WTC11 (cell line): ENCODE measurements at regions not wholly inside any gene's neighbourhood (a gene's known extent, or its start where the extent isn't known, plus 50 kb on each side); places are given as distances from the start of the nearest gene placed in this dataset.

Experiments
- ATAC-seq: fragments of 200-7000 bp; cut with Tn5 transposase; 2 replicates; pipeline ENCODE4 v1.10.0; 2021; ENCODE audit warnings: mild to moderate bottlenecking, moderate library complexity
- CTCF ChIA-PET: fragments of 300-600 bp; sonication (Branson Sonifier 250); formaldehyde crosslinking; loops from one replicate; lab custom pipeline; 2021; ENCODE audit warnings: antibody characterized with exemption; lab: Charles Lee
- POLR2A ChIA-PET: fragments of 350-600 bp; sonication (Branson Sonifier 250); formaldehyde crosslinking; loops from one replicate; lab custom pipeline; 2021; ENCODE audit warnings: antibody characterized with exemption; lab: Charles Lee
- DNase-seq: peaks from one replicate; pipeline ENCODE4 v3.0.0; 2021; ENCODE audit warnings: low spot score
- H3K27ac Mint-ChIP-seq: 2 replicates; pipeline ENCODE4 v1.8.0; 2021; ENCODE audit warnings: mixed read lengths
- H3K27me3 Mint-ChIP-seq: 2 replicates; pipeline ENCODE4 v1.8.0; 2021; ENCODE audit warnings: low read depth, mild to moderate bottlenecking, moderate library complexity, mixed read lengths
- H3K36me3 Mint-ChIP-seq: 2 replicates; pipeline ENCODE4 v1.8.0; 2021; ENCODE audit warnings: mixed read lengths
- H3K4me1 Mint-ChIP-seq: 2 replicates; pipeline ENCODE4 v1.8.0; 2022; ENCODE audit warnings: mixed read lengths
- H3K4me3 Mint-ChIP-seq: 2 replicates; pipeline ENCODE4 v1.8.0; 2021; ENCODE audit warnings: mild to moderate bottlenecking, moderate library complexity, mixed read lengths
- H3K9me3 Mint-ChIP-seq: 2 replicates; pipeline ENCODE4 v1.8.0; 2021; ENCODE audit warnings: mixed read lengths
- ATF2 ChIP-seq: sonication (generic); formaldehyde crosslinking; IDR thresholded peaks from 2 replicates; pipeline ENCODE4 v1.8.1; 2022; ENCODE audit warnings: low read depth, missing genetic modification reagents, borderline replicate concordance
- ATF3 ChIP-seq: sonication (generic); formaldehyde crosslinking; conservative IDR thresholded peaks from 2 replicates; pipeline ENCODE4 v1.8.1; 2022; ENCODE audit warnings: mild to moderate bottlenecking, missing genetic modification reagents
- CBFB ChIP-seq: sonication (generic); formaldehyde crosslinking; IDR thresholded peaks from 2 replicates; pipeline ENCODE4 v1.8.1; 2022; ENCODE audit warnings: mild to moderate bottlenecking, low read depth, missing genetic modification reagents
- CDX4 ChIP-seq: fragments of 250-450 bp; sonication (Bioruptor Pico); IDR thresholded peaks from 2 replicates; pipeline ENCODE4 v1.9.0; 2021; ENCODE audit warnings: moderate library complexity, mild to moderate bottlenecking, inconsistent platforms, borderline replicate concordance
- CREM ChIP-seq: sonication (generic); formaldehyde crosslinking; IDR thresholded peaks from 2 replicates; pipeline ENCODE4 v1.8.1; 2022; ENCODE audit warnings: mild to moderate bottlenecking, missing genetic modification reagents, moderate library complexity
- E2F1 ChIP-seq: sonication (generic); formaldehyde crosslinking; IDR thresholded peaks from 2 replicates; pipeline ENCODE4 v1.8.0; 2022; ENCODE audit warnings: mild to moderate bottlenecking, missing genetic modification reagents
- EMX1 ChIP-seq: fragments of 250-450 bp; sonication (Bioruptor Pico); IDR thresholded peaks from 2 replicates; pipeline ENCODE4 v1.8.0; 2021; ENCODE audit warnings: mild to moderate bottlenecking
- ESRRA ChIP-seq: sonication (generic); formaldehyde crosslinking; IDR thresholded peaks from 2 replicates; pipeline ENCODE4 v1.8.1; 2022; ENCODE audit warnings: mild to moderate bottlenecking, missing genetic modification reagents, borderline replicate concordance
- FOXK1 ChIP-seq: sonication (generic); formaldehyde crosslinking; IDR thresholded peaks from 2 replicates; pipeline ENCODE4 v1.8.0; 2022; ENCODE audit warnings: mild to moderate bottlenecking, moderate library complexity, missing genetic modification reagents
- FOXP1 ChIP-seq: sonication (generic); formaldehyde crosslinking; IDR thresholded peaks from 2 replicates; pipeline ENCODE4 v1.8.0; 2022; ENCODE audit warnings: missing genetic modification reagents, mild to moderate bottlenecking, moderate library complexity, borderline replicate concordance
- PRRX2 ChIP-seq: fragments of 250-450 bp; sonication (Bioruptor Pico); IDR thresholded peaks from 2 replicates; pipeline ENCODE4 v1.8.0; 2021; ENCODE audit warnings: mild to moderate bottlenecking
- RORB ChIP-seq: fragments of 250-450 bp; sonication (Bioruptor Pico); IDR thresholded peaks from 2 replicates; pipeline ENCODE4 v1.9.0; 2021; ENCODE audit warnings: mild to moderate bottlenecking
- SMAD4 ChIP-seq: sonication (generic); formaldehyde crosslinking; IDR thresholded peaks from 2 replicates; pipeline ENCODE4 v1.8.0; 2022; ENCODE audit warnings: mild to moderate bottlenecking, missing genetic modification reagents
- SOX15 ChIP-seq: fragments of 250-450 bp; sonication (Bioruptor Pico); IDR thresholded peaks from 2 replicates; pipeline ENCODE4 v1.9.0; 2021; ENCODE audit warnings: mild to moderate bottlenecking
- TEAD1 ChIP-seq: sonication (generic); formaldehyde crosslinking; IDR thresholded peaks from 2 replicates; pipeline ENCODE4 v1.8.0; 2022; ENCODE audit warnings: mild to moderate bottlenecking, missing genetic modification reagents
- TEAD4 ChIP-seq: sonication (generic); formaldehyde crosslinking; IDR thresholded peaks from 2 replicates; pipeline ENCODE4 v1.8.0; 2022; ENCODE audit warnings: mild to moderate bottlenecking, missing genetic modification reagents
- TP53 ChIP-seq: sonication (generic); formaldehyde crosslinking; IDR thresholded peaks from 2 replicates; pipeline ENCODE4 v1.8.1; 2023; ENCODE audit warnings: mild to moderate bottlenecking, missing genetic modification reagents
- ZBTB43 ChIP-seq: sonication (generic); formaldehyde crosslinking; IDR thresholded peaks from 2 replicates; pipeline ENCODE4 v1.8.1; 2023; ENCODE audit warnings: mild to moderate bottlenecking, missing genetic modification reagents
- ZNF121 ChIP-seq: sonication (generic); formaldehyde crosslinking; IDR thresholded peaks from 2 replicates; pipeline ENCODE4 v1.8.0; 2023; ENCODE audit warnings: missing genetic modification reagents
- ZNF281 ChIP-seq: sonication (generic); formaldehyde crosslinking; IDR thresholded peaks from 2 replicates; pipeline ENCODE4 v1.8.0; 2023; ENCODE audit warnings: mild to moderate bottlenecking, missing genetic modification reagents
- ZNF396 ChIP-seq: fragments of 250-450 bp; sonication (Bioruptor Pico); IDR thresholded peaks from 2 replicates; pipeline ENCODE4 v1.8.0; 2021; ENCODE audit warnings: mild to moderate bottlenecking, moderate library complexity, borderline replicate concordance
- ZNF416 ChIP-seq: fragments of 250-450 bp; sonication (Bioruptor Pico); IDR thresholded peaks from 2 replicates; pipeline ENCODE4 v1.9.0; 2021; ENCODE audit warnings: mild to moderate bottlenecking, inconsistent platforms
- ZNF423 ChIP-seq: fragments of 250-450 bp; sonication (Bioruptor Pico); IDR thresholded peaks from 2 replicates; pipeline ENCODE4 v2.1.2; 2022; ENCODE audit warnings: mild to moderate bottlenecking, moderate library complexity
- ZSCAN18 ChIP-seq: fragments of 250-450 bp; sonication (Bioruptor Pico); IDR thresholded peaks from 2 replicates; pipeline ENCODE4 v2.1.2; 2022; ENCODE audit warnings: mild to moderate bottlenecking, moderate library complexity
- TF ChIP-seq, protein P1 (sequence below): sonication (generic); formaldehyde crosslinking; IDR thresholded peaks from 2 replicates; pipeline ENCODE4 v1.8.0; 2023; ENCODE audit warnings: missing genetic modification reagents

- ATAC-seq (no peak), DNase-seq (no peak)
- Mint-ChIP-seq H3K4me3 (no peak overlapping the region), H3K9me3 (peaks cover 3% of the 10 kb centered on the region; the same call in 1 of the 2 replicates), H3K4me1 (peaks cover 51% of the 10 kb centered on the region), H3K27me3 (no peaks in the 10 kb centered on the region), H3K36me3 (no peaks in the 10 kb centered on the region), H3K27ac (peak overlapping the region; percentile 74)
- POLR2A ChIA-PET = no interaction called here
- TF ChIP-seq TP53 (CRISPR knock-in tag) (0 out of 2 replicates have a peak, but pooled peaks have one; percentile 25), CREM (CRISPR knock-in tag) (no peak)
- CTCF ChIA-PET = interaction anchor here (2.1 kb wide), 1 partner anchor 48 kb away, joined by 4 read pairs; no protein-coding TSS in a partner anchor
These were observed 688.7 kb downstream of the PTPRU start for GRCh38 chr1:29925058-29925457.

DNA sequence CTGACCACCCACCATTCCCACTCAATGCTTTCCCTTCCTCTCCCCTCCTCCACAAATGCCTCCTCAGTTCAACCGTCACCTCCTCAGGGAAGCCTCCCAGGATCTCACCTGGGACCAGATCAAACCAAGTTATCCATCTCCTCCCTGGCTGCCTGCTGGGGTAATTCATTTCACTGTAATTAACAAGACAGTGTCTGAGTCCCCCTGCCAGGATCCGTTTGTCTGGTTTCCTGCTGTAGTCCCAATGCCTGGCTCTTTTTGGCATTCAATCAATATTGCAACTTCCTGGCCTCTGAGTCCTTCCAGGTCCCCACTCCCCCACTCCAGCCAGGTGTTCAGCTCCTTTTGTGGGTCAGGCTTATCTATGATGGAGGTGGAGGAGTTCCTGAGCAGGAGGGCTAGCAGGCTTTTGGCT is 687.7 kb downstream of the PTPRU start:
- H3K4me3 Mint-ChIP-seq = no peak overlapping the region
- no peaks in the 10 kb centered on the region for H3K27me3 Mint-ChIP-seq
- ATAC-seq = peak; percentile 76
- peak overlapping the region; percentile 89 for H3K27ac Mint-ChIP-seq
- CTCF ChIA-PET = interaction anchor here (2.1 kb wide), 1 partner anchor 47 kb away, joined by 4 read pairs; no protein-coding TSS in a partner anchor
- POLR2A ChIA-PET = no interaction called here
- peaks cover 57% of the 10 kb centered on the region for H3K4me1 Mint-ChIP-seq
- H3K9me3 Mint-ChIP-seq = peaks cover 8% of the 10 kb centered on the region; the same call in 1 of the 2 replicates
- H3K36me3 Mint-ChIP-seq = no peaks in the 10 kb centered on the region
- DNase-seq = peak; percentile 28
- no peak for TF ChIP-seq SOX15
- no peak for TF ChIP-seq RORB
- TF ChIP-seq, protein P1, sequence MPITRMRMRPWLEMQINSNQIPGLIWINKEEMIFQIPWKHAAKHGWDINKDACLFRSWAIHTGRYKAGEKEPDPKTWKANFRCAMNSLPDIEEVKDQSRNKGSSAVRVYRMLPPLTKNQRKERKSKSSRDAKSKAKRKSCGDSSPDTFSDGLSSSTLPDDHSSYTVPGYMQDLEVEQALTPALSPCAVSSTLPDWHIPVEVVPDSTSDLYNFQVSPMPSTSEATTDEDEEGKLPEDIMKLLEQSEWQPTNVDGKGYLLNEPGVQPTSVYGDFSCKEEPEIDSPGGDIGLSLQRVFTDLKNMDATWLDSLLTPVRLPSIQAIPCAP (CRISPR knock-in tag) = no peak
- TF ChIP-seq ZSCAN18 (CRISPR knock-in tag) = no peak
- TF ChIP-seq ZBTB43 (CRISPR knock-in tag) = no peak
- no peak for TF ChIP-seq ZNF121 (CRISPR knock-in tag)
- no peak for TF ChIP-seq ZNF396 (CRISPR knock-in tag)
- TF ChIP-seq CDX4 = no peak
- TF ChIP-seq ZNF281 = peak; percentile 15; the same call in 1 of the 2 replicates
- TF ChIP-seq TEAD1 (CRISPR knock-in tag) = peak; percentile 82; the same call in 1 of the 2 replicates
- no peak for TF ChIP-seq EMX1 (CRISPR knock-in tag)
- TF ChIP-seq TEAD4 = no peak
- TF ChIP-seq ZNF423 = peak; percentile 63
- no peak for TF ChIP-seq FOXK1
- no peak for TF ChIP-seq ESRRA
- no peak for TF ChIP-seq SMAD4
- no peak for TF ChIP-seq ATF2 (CRISPR knock-in tag)
- no peak for TF ChIP-seq E2F1 (CRISPR knock-in tag)
- TF ChIP-seq ATF3 (CRISPR knock-in tag) = no peak
- TF ChIP-seq ZNF416 (CRISPR knock-in tag) = no peak
- TF ChIP-seq PRRX2 = no peak
- TF ChIP-seq FOXP1 (CRISPR knock-in tag) = no peak
- TF ChIP-seq CBFB (CRISPR knock-in tag) = no peak
